ENCODE measurements at regions not wholly inside any gene's neighbourhood (a gene's known extent, or its start where the extent isn't known, plus 50 kb on each side); places are given as distances from the start of the nearest gene placed in this dataset.

DNA sequence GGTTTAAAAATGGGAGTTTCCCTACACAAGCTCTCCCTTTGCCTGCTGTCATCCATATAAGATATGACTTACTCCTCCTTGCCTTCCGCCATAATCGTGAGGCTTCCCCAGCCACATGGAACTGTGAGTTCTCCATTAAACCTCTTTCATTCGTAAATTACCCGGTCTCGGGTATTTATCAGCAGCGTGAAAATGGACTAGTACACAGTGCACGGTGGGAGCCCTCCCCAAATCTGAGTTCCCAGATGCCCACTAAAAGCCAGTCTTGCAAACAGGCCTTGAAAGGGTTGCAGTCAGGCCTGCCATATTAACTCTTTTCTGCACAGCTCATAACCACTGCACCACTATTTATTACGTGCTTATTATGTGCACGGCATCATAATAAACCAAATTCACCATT lies 400.9 kb downstream of the PRDM2 start:
- DNase-seq (ENCODE audit: low read depth): no peak

DNA sequence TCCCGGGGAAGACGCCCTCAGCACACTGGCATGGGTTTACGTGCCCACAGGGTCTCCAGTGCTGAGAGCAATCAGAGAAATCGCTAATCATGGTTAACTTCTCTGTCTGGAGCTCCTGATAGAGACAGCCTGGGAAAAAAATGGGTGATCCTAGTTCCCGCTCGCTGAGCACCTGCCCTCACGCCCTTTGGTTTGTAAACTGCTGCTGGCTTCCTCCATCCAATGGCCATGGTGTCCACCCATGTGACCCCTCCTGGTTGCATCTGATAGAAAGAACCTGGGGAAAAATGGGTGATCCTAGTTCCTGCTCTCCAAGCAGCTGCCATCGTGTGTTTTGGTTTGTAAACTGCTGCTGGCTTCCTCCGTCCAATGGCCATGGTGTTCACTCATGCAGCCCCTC lies 402.2 kb downstream of the PRDM2 start:
- DNase-seq (ENCODE audit: low read depth): no peak

- DNase-seq (ENCODE audit: low read depth): no peak
Observed at GRCh38 chr1:14103878-14104430, 404.0 kb downstream of the PRDM2 start.

DNA sequence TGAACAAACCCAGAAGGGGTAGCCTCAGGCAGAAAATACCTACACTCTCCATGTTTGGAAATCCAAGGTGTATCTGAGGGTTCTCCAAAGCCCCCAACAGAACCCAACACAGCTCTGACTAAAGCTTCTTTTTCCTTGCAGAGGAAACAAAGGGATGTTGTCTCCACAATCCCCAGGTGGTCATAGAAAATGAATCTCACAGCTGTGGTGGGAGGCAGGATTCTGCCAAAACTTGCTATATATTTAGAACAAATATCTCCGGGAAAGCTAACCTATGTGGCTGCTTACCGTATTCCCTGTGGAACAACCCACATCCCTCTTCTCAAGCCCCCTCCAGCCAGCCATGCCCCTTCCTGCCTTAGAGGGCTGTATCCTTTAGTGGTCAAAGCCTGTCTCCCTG lies 406.1 kb downstream of the PRDM2 start:
- no peak for DNase-seq (ENCODE audit: low read depth)

DNA sequence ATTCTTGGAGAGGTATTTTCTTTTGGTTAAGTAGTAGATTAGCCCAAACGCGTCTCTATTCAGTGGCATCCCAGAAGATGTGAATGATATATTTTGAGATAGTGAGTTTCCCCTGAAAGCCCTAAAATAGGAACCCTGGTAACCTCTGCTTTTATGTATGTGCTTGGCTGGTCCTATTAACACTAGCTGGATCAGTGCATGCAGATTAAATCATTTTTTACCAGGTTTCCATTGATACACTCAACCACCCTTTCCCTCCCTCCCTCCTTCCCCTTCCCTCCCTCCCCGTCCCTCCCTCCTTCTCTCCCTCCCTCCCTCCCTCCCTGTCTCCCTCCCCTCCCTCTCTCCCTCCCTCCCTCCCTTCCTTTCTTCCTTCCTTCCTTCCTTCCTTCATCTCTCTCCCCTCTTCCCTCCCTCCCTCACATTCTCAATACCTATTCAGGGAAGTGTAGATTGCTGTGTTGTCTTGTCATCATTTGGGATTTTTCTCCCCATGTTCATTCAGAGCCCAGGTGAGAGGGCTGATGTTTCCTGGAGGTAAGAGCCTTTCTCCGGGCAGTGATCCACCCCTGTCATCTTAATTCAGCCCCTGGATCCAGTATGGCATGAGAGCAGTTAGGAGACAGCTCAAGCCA lies 406.8 kb downstream of the PRDM2 start:
- DNase-seq (ENCODE audit: low read depth): no peak

GRCh38 chr1:14108356-14109275 lies 408.6 kb downstream of the PRDM2 start:
- no peak for DNase-seq (ENCODE audit: low read depth)

DNA sequence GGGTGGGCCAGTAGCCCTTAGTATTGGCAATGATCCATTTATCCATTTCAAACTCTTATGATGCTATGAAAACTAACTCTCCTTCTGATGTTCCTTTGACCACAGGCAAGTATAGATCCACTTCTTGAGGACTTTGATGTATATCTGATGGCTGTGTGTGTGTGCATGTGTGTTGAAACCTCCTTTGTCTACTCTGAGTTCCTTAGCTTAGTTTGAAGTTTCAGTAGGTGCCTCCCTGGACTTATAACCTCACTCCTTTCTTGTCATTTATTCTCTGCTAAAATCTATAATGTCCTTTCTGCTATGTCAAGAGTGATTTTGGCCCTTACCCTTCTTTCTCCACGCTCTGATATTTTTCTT lies 409.3 kb downstream of the PRDM2 start:
- DNase-seq (ENCODE audit: low read depth): no peak

GRCh38 chr1:14110040-14110439 lies 410.1 kb downstream of the PRDM2 start:
- DNase-seq (ENCODE audit: low read depth): no peak

DNA sequence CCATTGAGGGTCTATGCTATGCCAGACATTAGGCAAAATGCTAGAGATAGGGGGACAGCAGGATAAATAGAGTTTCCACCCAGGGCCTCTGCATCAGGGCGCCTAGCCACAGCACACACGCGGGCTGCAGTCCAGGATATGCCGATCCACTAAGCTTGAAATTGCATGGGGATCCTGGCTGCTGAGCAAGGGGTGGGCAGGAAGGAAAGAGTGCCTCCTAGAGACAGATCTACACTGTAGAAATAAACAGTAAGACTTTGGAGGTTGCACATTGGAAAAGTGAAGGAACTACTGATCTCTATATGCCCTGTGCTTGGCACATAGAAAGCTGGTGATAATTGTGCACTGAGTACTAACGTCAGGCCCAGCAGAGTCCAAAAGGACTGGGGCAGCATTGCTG lies 411.1 kb downstream of the PRDM2 start:
- DNase-seq (ENCODE audit: low read depth): no peak

DNA sequence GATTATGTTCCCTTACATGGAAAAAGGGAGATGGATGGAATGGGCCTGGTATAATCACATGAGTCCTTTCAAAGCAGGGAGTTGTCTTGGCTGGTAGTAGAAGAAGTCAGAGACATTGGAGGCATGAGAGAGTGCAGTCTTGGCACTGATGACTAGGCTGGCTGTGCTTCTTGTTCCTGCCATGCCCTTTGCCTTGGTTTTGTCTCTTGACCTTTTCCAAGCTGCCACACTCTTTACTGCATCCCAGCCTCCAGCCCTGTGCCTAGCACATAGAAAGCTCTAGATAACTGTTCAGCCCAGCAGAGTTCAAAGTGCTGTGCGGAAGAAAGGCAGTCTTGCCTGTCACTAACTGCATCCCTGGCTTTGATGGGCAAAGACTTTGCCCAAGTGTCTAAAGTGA lies 412.6 kb downstream of the PRDM2 start:
- DNase-seq (ENCODE audit: low read depth): no peak

DNA sequence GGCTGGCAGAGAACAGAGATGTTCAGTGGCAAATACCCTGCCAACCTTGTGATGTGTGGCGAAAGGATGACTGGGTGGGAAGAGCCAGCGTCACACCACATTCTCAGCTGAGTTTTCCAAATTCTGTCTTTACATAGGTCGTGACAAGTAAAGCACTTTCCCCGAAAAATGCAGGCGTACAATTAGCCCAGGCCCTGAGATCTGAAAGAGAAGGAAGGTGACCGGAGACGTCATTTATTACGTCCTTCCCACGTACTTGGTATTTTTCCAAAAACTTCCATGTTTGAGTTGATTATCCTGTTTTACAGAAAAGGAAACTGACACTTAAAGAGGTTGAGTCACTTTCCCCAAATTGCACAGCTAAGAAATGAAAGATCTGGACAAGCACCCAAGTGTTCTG lies 413.3 kb downstream of the PRDM2 start:
- no peak for DNase-seq (ENCODE audit: low read depth)

DNA sequence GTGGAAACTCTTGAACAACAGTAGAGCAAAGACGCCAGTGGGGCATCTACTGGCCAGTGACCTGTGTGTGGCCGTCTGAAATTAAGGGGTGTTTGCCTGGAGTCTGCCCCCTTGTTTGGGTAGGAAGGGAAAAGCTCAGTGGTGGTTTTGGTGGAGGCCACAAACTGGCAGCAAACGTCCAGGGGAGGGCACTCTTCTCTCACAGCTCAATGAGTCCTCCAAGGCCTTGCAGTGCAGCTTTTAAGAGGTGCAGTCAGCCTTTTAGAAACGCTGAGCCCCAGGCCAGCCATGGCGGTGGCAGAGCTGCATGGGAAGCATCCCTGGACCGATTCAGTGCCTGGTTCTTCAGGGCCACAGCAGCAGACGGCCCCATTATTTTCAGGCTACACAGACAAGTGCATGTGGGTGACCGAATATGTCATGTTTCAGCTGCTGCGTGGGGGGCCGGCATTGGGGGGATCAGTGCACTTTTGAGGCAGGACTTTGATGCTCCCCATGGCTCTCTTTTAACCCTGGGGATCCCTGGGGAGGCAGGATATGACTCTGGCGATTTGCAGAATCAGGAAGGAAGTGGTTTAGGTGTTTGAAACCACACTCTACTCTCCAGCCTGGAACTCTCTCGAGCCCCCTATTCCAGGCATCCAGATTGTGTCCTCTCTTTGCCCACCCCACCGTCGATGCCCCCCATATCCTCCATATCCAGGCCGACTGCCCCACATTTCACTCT lies 414.0 kb downstream of the PRDM2 start:
- no peak for DNase-seq (ENCODE audit: low read depth)

- no peak for DNase-seq (ENCODE audit: low read depth)
Observed at GRCh38 chr1:14115976-14116375, 416.0 kb downstream of the PRDM2 start.

- no peak for DNase-seq (ENCODE audit: low read depth)
Observed at GRCh38 chr1:14117700-14118099, 417.7 kb downstream of the PRDM2 start.

- DNase-seq (ENCODE audit: low read depth): no peak
Observed at GRCh38 chr1:14118691-14119485, 418.9 kb downstream of the PRDM2 start.

DNA sequence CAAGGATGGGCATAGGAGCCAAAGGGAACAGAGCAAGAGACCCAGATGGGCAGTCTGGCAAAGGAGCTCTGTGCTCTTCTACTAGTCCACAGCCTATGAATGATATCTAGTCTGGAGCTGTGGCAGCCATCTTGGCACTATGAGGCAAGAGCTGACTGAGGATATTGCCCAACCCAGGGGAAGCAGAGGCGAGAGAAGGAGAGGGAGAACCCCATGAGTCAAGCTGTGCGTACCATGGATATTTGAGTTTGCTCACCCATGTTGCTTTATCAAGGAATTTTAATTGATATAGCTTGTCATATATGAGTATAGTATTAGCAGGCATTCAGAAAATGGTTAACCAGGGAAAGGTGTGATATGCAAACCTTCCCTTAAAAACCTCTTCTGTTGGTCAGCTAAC lies 420.9 kb downstream of the PRDM2 start:
- DNase-seq (ENCODE audit: low read depth): no peak

- DNase-seq (ENCODE audit: low read depth): no peak
Observed at GRCh38 chr1:14128096-14128495, 428.1 kb downstream of the PRDM2 start.

- no peak for DNase-seq (ENCODE audit: low read depth)
Observed at GRCh38 chr1:14129009-14129408, 429.0 kb downstream of the PRDM2 start.

DNA sequence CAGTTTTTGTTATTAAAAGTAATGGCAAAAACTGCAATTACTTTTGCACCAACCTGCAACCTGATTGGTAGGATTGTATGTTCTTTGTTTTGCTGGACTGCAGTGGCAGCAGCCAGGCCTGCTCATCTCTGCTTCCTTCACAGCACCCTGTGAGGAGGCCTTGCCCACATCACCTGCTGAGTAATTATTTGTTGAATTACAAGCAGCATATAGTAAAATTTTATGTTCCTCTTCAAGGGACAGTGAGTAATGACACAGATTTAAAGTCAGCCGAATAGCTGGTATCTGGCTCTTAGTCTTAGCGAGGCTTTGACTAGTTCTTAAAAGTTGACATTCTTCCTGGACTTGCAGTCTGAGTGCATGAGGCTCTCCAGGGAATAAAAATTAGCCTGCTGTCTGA lies 435.1 kb downstream of the PRDM2 start:
- DNase-seq (ENCODE audit: low read depth): no peak

GRCh38 chr1:14136152-14136763 lies 436.3 kb downstream of the PRDM2 start:
- DNase-seq (ENCODE audit: low read depth): no peak

GRCh38 chr1:14136881-14137280 lies 436.9 kb downstream of the PRDM2 start:
- DNase-seq (ENCODE audit: low read depth): no peak

Data from T follicular helper cell (primary cell).